GM18907 (cell line): ENCODE measurements at regions not wholly inside any gene's neighbourhood (a gene's known extent, or its start where the extent isn't known, plus 50 kb on each side); places are given as distances from the start of the nearest gene placed in this dataset.
"Not testable (repeated sequence)": the region's sequence is repeated elsewhere in the genome, so short reads cannot be mapped to it uniquely, and the experiment has no call there.

Source experiments
- ATAC-seq: cut with Tn5 transposase; IDR thresholded peaks from one replicate; pipeline ENCODE4 v1.9.1; 2021; ENCODE audit warnings: mild to moderate bottlenecking, moderate library complexity; ENCODE audit not compliant: unreplicated experiment

GRCh38 chr1:25134307-25134706 is 98.0 kb downstream of the SYF2 start:
- ATAC-seq, result no peak

DNA sequence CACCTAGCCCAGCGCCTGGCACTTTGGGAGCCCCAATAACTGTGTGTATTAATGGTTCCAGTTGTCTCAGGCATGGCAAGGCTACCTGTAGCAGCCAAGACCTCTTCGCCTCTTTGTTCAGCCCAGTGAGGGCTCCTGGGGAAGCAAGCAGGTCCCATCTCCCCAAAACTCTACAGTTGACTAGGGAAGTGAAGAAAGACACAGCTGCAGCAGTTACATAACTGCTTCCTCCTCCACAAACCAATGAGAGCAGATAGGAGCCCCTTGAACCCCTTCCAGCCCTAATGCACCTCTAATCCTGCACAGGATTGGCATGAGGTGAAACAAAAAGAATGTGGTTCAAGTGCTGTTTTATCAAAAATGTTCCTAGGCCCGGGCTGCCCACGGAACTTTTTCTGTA is 100.5 kb downstream of the SYF2 start:
- no peak for ATAC-seq

- no peak for ATAC-seq
Observed at GRCh38 chr1:25130895-25131294, 101.4 kb downstream of the SYF2 start.

GRCh38 chr1:25129380-25129779 is 102.9 kb downstream of the SYF2 start:
- no peak for ATAC-seq

GRCh38 chr1:25128121-25128621 is 104.1 kb downstream of the SYF2 start:
- ATAC-seq, result no peak

GRCh38 chr1:25126562-25126961 is 105.7 kb downstream of the SYF2 start:
- no peak for ATAC-seq

DNA sequence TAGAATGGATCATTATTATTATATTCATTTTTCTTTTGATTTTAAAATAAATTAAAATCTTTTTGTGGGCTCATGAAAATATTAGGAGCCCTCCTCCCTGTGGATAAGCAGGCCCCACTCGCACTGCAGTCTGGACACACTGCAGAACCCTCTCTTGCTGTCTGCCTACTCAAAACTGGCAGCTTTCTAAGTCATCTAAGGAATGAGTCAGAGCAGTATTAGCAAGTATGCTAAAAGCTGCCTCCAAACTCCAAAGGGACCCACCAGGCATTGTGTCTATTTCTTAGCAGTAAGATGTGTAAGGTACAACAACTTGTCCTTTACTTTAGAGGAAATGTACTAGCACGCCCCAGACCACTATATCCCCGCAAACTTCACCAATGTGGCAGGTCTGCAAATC is 108.8 kb downstream of the SYF2 start:
- ATAC-seq, result no peak

DNA sequence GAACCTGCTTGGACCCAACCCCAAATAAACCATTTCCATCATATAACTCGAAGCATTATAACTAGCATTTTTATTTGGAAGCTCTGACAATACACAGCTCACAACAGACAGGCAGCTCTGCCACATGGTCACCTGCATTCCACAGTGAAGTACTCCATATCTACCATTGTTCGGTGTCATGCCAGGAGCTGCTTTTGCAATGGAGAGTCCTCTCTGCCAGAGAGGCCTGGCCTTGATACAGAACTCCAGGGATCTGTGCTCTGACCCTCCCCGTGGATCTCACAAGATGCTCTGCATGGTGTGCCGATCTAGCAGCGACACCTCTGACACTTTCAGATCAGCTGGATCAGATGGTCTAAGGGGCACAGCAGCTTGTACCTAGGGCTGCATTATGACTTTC is 109.6 kb downstream of the SYF2 start:
- no peak for ATAC-seq

- ATAC-seq, result no peak
Observed at GRCh38 chr1:25120281-25120680, 112.0 kb downstream of the SYF2 start.

- no peak for ATAC-seq
Observed at GRCh38 chr1:25118546-25118945, 113.8 kb downstream of the SYF2 start.

- ATAC-seq, result no peak
Observed at GRCh38 chr1:25117233-25117823, 115.0 kb downstream of the SYF2 start.

DNA sequence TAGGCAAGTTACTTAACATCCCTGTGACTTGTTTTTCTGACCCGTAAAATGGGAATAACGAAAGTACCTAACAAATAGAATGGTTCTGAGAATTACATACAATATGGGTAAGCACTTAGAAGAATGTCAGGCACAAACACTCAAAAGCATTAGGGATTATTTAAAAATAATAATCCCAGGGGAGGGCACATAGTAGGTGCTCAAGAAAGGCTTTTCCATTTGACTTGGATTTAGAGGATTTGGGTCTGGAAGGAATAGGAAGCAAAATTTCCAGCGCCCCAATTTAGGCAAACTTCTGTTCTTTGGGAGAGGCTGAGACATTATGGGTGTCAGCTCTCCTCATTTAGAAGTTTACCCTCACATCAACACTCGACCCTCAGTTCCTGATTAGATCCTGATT is 115.5 kb downstream of the SYF2 start:
- no peak for ATAC-seq

DNA sequence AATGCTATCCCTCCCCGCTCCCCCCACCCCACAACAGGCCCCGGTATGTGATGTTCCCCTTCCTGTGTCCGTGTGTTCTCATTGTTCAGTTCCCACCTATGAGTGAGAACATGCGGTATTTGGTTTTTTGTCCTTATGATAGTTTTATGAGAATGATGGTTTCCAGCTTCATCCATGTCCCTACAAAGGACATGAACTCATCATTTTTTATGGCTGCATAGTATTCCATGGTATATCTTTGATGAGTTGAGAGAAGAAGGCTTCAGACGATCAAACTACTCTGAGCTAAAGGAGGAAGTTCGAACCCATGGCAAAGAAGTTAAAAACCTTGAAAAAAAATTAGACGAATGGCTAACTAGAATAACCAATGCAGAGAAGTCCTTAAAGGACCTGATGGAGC is 116.2 kb downstream of the SYF2 start:
- ATAC-seq, result not testable (repeated sequence)

- ATAC-seq, result no peak
Observed at GRCh38 chr1:25113731-25114130, 118.6 kb downstream of the SYF2 start.

DNA sequence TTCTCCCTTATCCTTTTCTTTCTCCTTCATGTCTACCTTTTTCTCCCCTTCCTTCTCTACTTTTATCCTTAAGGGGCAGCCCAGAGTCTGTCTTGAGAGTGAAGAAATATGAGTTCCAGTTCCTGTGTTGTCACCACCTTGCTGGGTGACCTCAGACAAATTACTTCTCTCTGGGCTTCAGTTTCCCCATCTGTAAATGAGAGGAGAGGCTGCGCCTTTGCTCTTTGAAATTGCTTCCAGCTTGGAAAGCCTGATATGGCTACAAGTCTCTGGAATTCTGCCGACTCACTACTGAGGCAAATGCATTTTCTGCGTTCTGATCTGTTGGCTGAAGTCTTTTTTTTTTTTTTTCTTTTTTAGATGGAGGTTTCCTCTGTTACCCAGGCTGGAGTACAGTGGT is 119.2 kb downstream of the SYF2 start:
- ATAC-seq, result no peak

DNA sequence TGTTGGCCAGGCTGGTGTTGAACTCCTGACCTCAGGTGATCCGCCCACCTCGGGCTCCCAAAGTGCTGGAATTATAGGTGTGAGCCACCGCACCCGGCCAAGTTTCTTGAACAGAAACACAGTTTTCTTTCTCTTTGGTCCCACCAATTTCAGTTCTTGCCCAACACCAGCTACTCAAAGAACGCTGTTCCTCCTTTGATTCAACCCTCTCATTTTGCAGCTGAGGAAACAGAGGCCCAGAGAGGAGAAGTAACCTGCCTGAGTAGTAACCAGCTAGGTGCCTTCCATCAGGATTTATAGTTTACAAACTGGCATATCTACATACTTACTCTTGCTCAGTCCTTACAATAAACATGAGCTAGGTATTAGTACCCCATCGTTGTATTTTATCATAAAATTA is 119.9 kb downstream of the SYF2 start:
- no peak for ATAC-seq

DNA sequence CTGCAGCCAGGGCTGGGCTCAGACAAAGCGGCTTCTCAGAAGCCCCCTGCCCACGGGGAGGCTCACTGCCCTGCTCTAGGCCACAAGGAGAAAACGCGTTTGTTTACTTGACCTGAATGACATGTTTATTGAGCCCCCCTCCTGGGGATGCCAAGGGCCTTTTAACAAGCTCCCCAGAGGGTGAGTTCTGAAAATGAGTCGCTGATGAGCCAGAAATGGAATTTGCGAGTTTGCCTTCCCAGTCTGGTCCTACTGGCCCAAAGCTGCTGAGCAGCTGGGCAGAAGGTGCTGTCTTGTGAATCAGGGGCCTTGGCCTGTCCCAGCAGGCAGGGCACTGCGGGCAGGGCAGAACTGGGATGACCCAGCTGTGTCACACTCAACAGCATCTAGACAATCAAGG is 120.6 kb downstream of the SYF2 start:
- ATAC-seq, result no peak

GRCh38 chr1:25110485-25110884 is 121.8 kb downstream of the SYF2 start:
- no peak for ATAC-seq

DNA sequence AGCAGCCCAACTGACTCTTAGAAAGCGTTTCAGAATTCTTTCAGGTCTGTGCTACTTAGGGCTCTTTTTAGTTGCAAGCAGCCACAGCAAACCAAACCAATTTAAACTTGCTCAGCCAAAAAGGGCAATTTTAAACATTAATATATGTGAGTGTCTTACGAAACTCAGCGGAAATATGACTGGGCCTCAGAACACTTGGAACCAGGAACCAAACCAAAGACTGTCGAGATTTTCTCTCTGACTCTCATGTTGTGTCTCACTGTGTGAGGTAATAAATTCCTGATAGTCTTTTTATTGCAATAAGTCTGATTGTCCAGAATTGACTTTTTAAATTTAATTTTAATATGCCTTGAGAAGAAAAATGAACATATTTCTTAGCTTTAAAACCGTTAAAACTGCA is 122.3 kb downstream of the SYF2 start:
- ATAC-seq, result no peak

DNA sequence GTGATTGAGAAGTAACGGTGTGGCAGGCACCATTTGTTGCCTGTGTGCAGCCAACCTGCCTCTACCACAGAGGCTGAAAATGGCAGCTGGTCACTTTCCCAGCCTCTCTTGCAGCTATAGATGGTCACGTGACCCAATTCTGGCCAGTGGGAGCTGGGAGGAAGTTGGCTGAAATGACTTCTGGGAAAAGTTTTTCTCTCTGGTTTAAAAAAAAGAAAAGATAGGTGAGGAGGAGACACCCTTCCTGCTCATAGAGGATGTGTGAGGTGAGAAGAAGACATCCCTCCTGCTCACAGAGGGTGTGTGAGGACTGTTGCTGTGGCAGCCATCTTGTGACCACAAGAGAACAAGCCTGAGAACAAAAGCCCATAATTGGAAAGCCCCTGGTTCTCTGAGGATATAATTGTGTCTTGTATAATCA is 122.8 kb downstream of the SYF2 start:
- ATAC-seq, result no peak

GRCh38 chr1:25107643-25108010 is 124.7 kb downstream of the SYF2 start:
- ATAC-seq, result no peak

GRCh38 chr1:25106976-25107642 is 125.2 kb downstream of the SYF2 start:
- no peak for ATAC-seq

- no peak for ATAC-seq
Observed at GRCh38 chr1:25106352-25106751, 126.0 kb downstream of the SYF2 start.
